ENCODE measurements at regions not wholly inside any gene's neighbourhood (a gene's known extent, or its start where the extent isn't known, plus 50 kb on each side); places are given as distances from the start of the nearest gene placed in this dataset.
"Not testable (repeated sequence)": the region's sequence is repeated elsewhere in the genome, so short reads cannot be mapped to it uniquely, and the experiment has no call there.

GRCh38 chr4:159748834-159749444, 646.1 kb downstream of the RAPGEF2 start:
- no peak for DNase-seq

DNA sequence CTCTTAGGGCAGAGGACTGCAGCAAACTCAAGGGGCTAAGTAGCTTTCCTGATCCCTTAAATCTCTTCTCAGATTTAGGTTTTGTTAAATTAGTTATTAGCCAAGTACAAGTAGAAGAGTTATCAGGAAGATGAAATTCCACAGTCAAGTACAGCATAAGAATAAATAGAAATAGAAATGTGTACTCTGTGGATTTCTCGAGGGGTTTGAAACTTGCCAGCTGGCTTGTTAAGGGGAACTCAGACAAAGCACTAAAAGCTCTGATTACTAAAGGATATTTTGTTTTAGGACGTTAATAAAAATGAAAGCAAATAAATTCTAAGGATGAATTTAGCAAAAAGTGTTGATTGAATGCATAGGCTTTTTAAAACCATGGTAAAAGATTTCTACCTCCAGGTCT, 654.6 kb downstream of the RAPGEF2 start:
- DNase-seq: no peak

DNA sequence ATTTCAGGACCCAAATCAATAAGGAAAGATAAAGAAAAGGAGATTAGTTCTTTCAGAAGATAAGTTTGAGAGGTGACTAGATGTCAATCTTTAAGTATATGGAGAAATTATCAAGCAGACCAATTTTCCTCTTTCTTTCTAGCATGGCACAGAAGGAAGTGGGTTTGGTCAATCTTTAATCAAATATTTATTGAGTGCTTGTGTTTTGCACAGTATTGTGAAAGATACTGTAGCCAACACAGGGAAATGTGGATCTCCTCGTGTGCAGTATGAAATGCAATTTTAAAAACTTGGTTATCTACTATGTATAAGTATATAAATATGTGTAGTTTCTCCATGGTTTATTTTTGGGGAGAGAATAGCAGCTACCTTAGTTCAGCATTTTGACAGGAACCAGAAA, 655.2 kb downstream of the RAPGEF2 start:
- DNase-seq: no peak

GRCh38 chr4:159762672-159763071, 659.8 kb downstream of the RAPGEF2 start:
- DNase-seq: no peak

DNA sequence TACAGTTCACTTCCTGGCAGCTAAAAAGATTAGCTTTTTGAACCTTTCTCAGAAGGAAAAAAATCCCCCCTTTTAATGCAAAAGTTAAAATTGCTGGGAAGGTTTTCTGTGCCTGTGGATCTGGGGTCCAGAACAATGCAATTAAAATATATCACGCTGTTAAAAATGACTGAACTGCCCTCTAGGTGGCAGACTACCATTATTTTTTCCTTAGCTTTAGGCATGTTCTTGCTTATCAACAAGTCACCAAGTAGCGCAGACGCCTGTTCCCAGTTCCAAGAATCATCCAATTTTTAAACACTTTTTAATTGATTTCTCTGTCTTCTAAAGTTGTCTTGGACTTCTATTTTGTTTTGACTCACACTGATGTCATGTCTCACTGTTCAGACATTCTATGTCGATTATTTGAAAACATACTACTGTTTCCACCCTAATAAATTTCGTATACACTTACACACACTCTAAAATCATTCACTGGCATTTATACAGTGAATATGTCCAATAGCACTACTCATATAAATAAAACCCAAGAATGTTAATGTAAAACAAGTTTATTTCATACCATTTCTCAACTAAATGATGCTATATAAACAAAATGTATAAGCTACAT, 661.6 kb downstream of the RAPGEF2 start:
- no peak for DNase-seq

DNA sequence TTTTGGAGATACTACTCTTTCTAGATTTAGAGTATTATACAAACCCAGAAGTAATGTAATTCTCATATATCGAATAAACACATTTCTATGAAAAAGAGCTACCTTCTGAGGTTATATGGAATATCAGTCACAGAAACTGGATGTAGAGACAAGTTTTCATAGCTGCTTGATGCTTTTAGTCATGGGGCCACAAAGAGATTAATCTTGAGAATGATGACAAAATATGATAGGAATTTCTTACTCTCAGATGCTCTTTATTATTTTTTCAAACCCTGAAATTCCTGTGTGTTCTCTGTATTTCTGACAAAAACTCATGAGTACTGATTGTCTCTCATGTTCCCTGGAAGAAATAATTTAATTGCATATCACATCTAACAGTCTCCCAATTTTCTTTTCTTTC, 662.5 kb downstream of the RAPGEF2 start:
- DNase-seq: no peak

DNA sequence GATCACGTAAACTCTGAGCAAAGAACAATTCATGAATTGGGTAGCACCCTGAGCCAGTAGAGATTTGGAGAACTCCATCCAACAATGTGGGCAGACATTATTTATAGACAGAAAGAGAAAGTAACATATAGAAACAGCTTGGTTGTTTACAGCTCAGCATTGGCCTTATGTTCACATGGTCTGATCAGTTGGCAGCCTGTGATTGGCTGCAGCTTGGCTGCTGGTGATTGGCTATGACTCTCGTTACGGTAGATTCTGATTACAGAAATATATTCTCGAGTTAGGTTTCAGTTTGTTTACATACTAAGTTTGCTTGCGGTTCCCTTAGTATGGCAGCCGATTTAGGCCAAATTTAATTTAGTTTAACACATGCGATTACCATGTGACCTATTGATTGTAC, 663.4 kb downstream of the RAPGEF2 start:
- peak; percentile 1 for DNase-seq

DNA sequence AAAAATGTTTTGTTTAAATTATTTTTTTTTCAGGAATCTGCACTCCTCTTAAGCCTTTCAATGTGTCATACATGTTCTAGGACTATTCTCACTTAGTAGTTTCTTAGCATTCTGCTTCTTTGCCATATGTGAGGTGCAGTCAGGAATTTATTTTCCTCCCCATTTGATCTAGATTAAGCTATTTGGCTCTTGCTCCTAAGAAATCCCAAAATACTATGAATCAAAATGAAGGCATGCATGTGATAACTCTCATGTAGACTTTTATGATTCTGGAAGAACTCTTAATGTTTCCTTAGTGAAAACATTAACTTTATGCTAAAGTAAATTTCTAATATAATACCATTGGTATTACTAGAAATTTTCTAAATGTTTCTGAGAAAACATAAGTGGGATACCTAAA, 664.5 kb downstream of the RAPGEF2 start:
- DNase-seq: no peak

- no peak for DNase-seq
Measured at GRCh38 chr4:159768016-159768415, 665.1 kb downstream of the RAPGEF2 start.

GRCh38 chr4:159770401-159770800, 667.5 kb downstream of the RAPGEF2 start:
- DNase-seq: no peak

DNA sequence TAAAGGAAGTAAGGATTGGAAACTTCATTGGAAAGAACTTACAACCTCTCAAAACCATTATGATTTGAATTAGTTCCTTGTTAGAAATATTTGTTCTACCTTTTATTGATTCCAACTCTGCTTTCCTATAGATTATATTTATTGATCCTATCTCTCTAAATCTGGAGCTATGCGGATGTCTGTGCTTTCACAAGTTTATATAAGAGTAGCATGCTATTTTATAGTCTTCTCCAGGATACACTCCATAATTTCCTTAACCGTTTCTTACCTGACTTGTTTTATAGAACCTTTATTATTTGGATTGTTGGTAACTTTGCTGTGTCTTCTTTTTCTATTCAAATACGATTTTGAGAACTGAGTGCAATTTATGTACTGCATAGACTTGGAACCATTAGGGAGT, 668.1 kb downstream of the RAPGEF2 start:
- DNase-seq: no peak

DNA sequence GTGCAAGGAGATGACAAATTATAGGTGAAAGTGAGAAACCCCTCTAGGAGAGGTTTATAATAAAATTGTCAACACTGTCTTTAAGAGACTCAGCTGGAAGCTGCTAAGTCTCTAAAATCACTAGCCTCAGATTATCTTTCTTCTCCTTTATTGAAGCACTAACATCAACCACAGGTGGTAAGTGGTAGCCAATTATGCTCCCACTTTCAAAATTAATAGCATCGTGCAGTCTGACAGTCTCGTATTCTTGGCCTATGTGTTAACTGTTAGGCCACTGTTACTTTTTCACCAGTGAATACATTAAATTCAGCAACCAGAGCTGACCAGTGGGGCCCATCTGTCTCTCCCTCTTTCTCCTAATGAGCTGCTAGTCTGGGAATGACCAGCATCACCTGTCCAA, 674.1 kb downstream of the RAPGEF2 start:
- no peak for DNase-seq

DNA sequence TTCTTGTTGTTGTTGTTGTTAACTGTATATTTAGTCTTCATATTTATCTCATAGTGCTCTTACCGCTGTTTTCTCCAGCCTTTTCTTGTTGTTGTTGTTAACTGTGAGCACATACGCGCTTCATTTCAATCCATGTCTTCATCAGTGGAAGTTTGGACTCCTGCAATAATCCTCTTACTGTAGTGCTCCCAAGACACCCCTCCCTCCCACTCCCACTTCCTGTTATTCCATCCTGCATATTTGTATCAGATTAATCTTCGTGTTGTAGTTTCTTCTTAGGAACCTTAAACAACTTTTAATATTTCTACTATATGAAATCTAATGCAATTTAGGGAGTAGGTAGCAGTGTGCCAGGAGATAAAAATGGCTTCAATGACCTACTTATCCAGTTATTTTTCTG, 674.8 kb downstream of the RAPGEF2 start:
- DNase-seq: no peak

GRCh38 chr4:159778298-159778697, 675.4 kb downstream of the RAPGEF2 start:
- DNase-seq: no peak

DNA sequence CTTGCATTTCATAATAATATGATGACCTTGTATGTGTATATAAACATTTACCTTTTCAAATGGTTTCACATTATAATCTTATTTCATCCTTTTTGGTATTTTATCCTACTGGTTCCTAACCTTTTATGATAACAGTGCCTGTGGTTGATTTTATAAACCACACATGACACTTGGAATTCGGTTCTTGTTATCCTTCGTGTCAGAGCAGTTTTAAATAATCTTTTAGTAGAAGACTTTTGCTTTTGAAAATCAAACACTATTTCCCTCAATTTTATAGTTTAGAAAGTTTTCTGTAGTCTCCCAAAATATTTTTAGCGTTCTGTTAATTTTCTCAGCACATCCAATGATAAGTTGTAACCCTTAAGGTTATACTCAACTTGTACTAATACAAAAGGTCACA, 676.8 kb downstream of the RAPGEF2 start:
- DNase-seq: no peak

- no peak for DNase-seq
Measured at GRCh38 chr4:159780196-159780922, 677.5 kb downstream of the RAPGEF2 start.

GRCh38 chr4:159787901-159788300, 685.0 kb downstream of the RAPGEF2 start:
- DNase-seq: no peak

DNA sequence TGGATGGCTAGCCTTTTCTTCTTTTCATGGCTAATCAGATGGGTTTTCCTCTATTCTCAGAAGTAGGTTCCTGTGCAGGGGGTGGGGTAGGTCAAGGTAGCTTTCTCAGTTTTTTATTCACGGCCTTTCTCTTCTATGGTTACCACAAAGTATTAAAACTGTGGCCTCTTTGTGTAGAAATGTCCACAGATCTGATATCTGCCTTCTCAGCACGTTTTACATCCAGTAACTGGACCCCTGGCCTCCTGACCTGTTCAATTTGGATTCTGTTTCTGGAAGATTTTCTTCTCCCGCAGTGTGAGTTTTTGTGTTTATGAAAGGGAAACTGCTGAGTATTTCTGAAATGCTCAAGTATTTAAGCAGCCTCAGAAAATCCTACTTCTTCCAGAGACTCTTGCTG, 688.5 kb downstream of the RAPGEF2 start:
- no peak for DNase-seq

DNA sequence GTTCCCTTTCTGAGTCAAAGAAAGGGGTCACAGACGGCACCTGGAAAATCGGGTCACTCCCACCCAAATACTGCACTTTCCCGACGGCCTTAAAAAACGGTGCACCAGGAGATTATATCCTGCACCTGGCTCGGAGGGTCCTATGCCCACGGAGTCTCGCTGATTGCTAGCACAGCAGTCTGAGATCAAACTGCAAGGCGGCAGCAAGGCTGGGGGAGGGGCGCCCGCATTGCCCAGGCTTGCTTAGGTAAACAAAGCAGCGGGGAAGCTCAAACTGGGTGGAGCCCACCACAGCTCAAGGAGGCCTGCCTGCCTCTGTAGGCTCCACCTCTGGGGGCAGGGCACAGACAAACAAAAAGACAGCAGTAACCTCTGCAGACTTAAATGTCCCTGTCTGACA, 701.7 kb downstream of the RAPGEF2 start:
- DNase-seq: not testable (repeated sequence)

DNA sequence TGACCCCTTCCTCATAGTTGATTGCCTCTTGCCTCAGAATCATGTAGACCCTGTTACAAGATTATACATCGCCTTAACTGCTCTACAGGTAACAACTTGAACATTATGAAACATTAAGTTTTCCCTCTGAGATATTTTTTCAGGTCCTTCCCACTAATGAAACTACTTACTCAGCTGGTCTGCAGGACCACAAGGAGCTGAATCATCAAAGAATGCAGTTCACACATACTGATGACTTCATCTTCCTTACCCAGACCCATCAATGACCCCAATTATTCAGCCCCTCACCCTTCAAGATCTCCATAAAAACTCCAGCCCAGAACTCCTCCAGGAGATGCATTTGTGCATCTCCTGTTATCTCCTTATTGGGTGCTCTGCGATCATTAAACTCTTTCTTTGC, 720.9 kb downstream of the RAPGEF2 start:
- no peak for DNase-seq

DNA sequence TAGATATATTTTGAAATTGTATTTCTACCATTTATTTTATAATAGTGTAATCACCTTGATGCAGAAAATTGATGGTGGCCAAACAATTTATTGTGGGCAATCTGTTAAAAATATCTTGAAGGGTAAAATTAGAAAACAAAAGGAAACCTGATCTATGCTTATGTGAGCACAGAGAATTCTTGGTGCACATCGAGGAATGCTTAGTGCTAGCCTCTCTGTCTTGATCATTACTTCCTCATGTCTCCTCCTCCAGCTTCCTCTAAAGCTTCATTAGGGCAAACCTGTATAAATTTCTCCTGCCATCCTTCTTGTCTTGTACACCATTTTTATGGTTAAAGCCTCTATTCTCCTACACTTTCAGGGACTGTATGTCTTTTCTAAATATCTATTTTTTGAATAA, 725.8 kb downstream of the RAPGEF2 start:
- DNase-seq: no peak

- DNase-seq: no peak
Measured at GRCh38 chr4:159829184-159829583, 726.3 kb downstream of the RAPGEF2 start.

- DNase-seq: no peak
Measured at GRCh38 chr4:159837071-159837470, 734.2 kb downstream of the RAPGEF2 start.

DNA sequence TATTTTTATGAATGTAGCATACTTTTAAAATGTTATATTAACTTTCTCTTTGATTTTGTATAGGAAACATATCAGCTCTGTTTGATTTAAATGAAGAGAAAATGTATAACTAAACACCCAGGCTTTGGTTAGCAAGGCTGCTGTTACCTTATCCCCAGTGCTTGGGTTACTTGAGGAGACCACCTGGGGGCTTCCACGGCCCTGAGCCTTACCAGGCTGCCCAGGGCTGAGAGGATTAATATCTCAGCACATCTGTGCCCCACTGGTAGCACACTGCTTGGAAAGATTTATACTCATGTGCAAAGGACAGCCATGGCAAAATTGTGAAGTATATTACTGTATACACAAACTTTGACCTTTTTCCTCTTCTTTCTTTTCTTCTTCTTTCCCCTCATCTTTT, 752.9 kb downstream of the RAPGEF2 start:
- no peak for DNase-seq

DNA sequence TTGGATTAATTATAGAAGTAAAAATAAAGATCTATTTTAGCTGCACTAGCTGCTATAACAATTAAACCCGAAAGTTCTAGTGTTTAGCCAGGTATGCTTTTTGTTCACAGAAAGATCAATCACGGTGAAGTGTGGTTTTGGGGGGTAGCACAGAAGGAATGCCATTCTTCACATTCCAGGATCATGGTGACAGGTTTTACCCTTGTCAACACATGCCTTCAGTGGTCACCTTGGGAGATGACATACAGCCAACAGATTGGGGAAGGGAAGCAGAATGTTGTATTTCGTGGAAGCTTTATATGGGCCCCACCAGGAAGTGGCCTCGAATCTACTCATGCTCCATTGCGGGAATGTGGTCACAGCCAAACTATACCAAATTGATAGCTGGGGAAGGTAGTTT, 753.6 kb downstream of the RAPGEF2 start:
- no peak for DNase-seq
